H1 (cell line): ENCODE measurements at regions not wholly inside any gene's neighbourhood (a gene's known extent, or its start where the extent isn't known, plus 50 kb on each side); places are given as distances from the start of the nearest gene placed in this dataset.

Experiments used
- CTCF ChIA-PET: fragments of 300-600 bp; sonication (Branson Sonifier 250); formaldehyde crosslinking; loops from one replicate; lab custom pipeline; 2021; ENCODE audit not compliant: partially characterized antibody; lab: Charles Lee
- POLR2A ChIA-PET: fragments of 300-600 bp; sonication (Branson Sonifier 250); formaldehyde crosslinking; loops from one replicate; lab custom pipeline; 2021; ENCODE audit warnings: inconsistent platforms; ENCODE audit not compliant: partially characterized antibody; lab: Charles Lee
- DNase-seq, 2 experiments: peaks; one replicate each; pipeline versions ENCODE4 v3.0.0 to v3.0.0-alpha.2; 2010 to 2022; ENCODE audit warnings: low spot score in 2 of 2, low read depth in 1 of 2, mixed read lengths in 1 of 2
- FAIRE-seq: peaks from 2 replicates; lab custom pipeline; 2011; peaks lifted over from hg19 to GRCh38; lab: Jason Lieb, UNC
- H2AFZ ChIP-seq: 2 replicates; pipeline ENCODE4 v1.8.1; 2012; ENCODE audit warnings: low read length, inconsistent platforms
- H2AK5ac ChIP-seq: 2 replicates; pipeline ENCODE4 v1.6.1; 2013; ENCODE audit warnings: low read depth, low read length
- H2BK120ac ChIP-seq: replicated peaks from 2 replicates; pipeline ENCODE3; 2013; ENCODE audit warnings: low read depth, low read length, inconsistent platforms
- H2BK12ac ChIP-seq: 2 replicates; pipeline ENCODE4 v1.6.1; 2013; ENCODE audit warnings: low read depth, low read length
- H2BK15ac ChIP-seq: 2 replicates; pipeline ENCODE4 v1.6.1; 2013; ENCODE audit warnings: low read length
- H2BK20ac ChIP-seq: 2 replicates; pipeline ENCODE4 v1.6.1; 2013; ENCODE audit warnings: low read length
- H2BK5ac ChIP-seq: 2 replicates; pipeline ENCODE4 v1.6.1; 2013; ENCODE audit warnings: low read depth, low read length
- H3K14ac ChIP-seq: 2 replicates; pipeline ENCODE4 v1.6.1; 2013; ENCODE audit warnings: inconsistent platforms; ENCODE audit not compliant: insufficient read length
- H3K18ac ChIP-seq: 2 replicates; pipeline ENCODE4 v1.6.1; 2013; ENCODE audit warnings: low read length; ENCODE audit errors: extremely low read depth
- H3K23ac ChIP-seq: 2 replicates; pipeline ENCODE4 v1.6.1; 2013; ENCODE audit warnings: inconsistent platforms; ENCODE audit not compliant: insufficient read length
- H3K23me2 ChIP-seq: 2 replicates; pipeline ENCODE4 v1.6.1; 2013; ENCODE audit warnings: low read depth, low read length
- H3K27ac ChIP-seq: 2 replicates; pipeline ENCODE4 v1.6.1; 2011; ENCODE audit warnings: low read depth, low read length, inconsistent platforms
- H3K27me3 ChIP-seq, 4 experiments: replicated peaks in 1 of 4; 1 replicate in 1 of 4; 2 replicates in 3 of 4; pipeline versions ENCODE4 v1.6.1 to v1.8.1; 2011 to 2013; ENCODE audit warnings: low read length in 3 of 4, mild to moderate bottlenecking in 3 of 4, inconsistent platforms in 2 of 4, mixed read lengths in 2 of 4, moderate library complexity in 1 of 4; ENCODE audit not compliant: control insufficient read depth in 3 of 4, insufficient read depth in 3 of 4; ENCODE audit errors: extremely low read depth in 1 of 4
- H3K36me3 ChIP-seq, 4 experiments: 2 replicates each; pipeline versions ENCODE4 v1.6.1 to v1.8.1; 2011 to 2013; ENCODE audit warnings: mild to moderate bottlenecking in 4 of 4, low read length in 3 of 4, moderate library complexity in 2 of 4, control low read depth in 1 of 4, inconsistent platforms in 1 of 4; ENCODE audit not compliant: insufficient read depth in 4 of 4, control insufficient read depth in 2 of 4
- H3K4ac ChIP-seq: replicated peaks from 2 replicates; pipeline ENCODE3; 2013; ENCODE audit warnings: low read length, low read depth, mixed read lengths, inconsistent platforms; ENCODE audit not compliant: insufficient read length
- H3K4me1 ChIP-seq, 4 experiments: replicated peaks in 1 of 4; 1 replicate in 1 of 4; 2 replicates in 3 of 4; pipeline versions ENCODE4 v1.6.1 to v1.8.1; 2011 to 2013; ENCODE audit warnings: low read length in 3 of 4, inconsistent platforms in 2 of 4, mixed read lengths in 1 of 4; ENCODE audit not compliant: insufficient read depth in 4 of 4, control insufficient read depth in 3 of 4
- H3K4me2 ChIP-seq, 2 experiments: 2 replicates each; pipeline versions ENCODE4 v1.6.1 to v1.8.1; 2011 to 2013; ENCODE audit warnings: low read depth in 2 of 2, low read length in 2 of 2, control low read depth in 1 of 2, inconsistent platforms in 1 of 2, mild to moderate bottlenecking in 1 of 2; ENCODE audit not compliant: insufficient read depth in 1 of 2
- H3K4me3 ChIP-seq, 4 experiments: fragments of 200-600, 300-600 bp in 1 of 4; sonication (generic), shearing (Covaris generic), sonication (Bioruptor Twin) in 1 of 4; 2 replicates each; pipeline versions ENCODE4 v1.5.1 to v1.8.1; 2011 to 2016; ENCODE audit warnings: low read length in 4 of 4, low read depth in 3 of 4, control low read depth in 2 of 4, inconsistent platforms in 2 of 4, mild to moderate bottlenecking in 2 of 4, mixed read lengths in 1 of 4, moderate library complexity in 1 of 4; ENCODE audit not compliant: insufficient read depth in 2 of 4; ENCODE audit errors: extremely low read depth in 1 of 4
- H3K56ac ChIP-seq: replicated peaks from 2 replicates; pipeline ENCODE3; 2013; ENCODE audit warnings: low read depth, mild to moderate bottlenecking, mixed read lengths, low read length, inconsistent platforms; ENCODE audit not compliant: insufficient read length
- H3K79me1 ChIP-seq: 2 replicates; pipeline ENCODE4 v1.6.1; 2013; ENCODE audit warnings: low read depth, low read length, control low read depth
- H3K79me2 ChIP-seq, 2 experiments: 2 replicates each; pipeline versions ENCODE4 v1.6.1 to v1.8.1; 2012 to 2013; ENCODE audit warnings: low read length in 2 of 2, mild to moderate bottlenecking in 2 of 2, inconsistent platforms in 1 of 2; ENCODE audit not compliant: insufficient read depth in 2 of 2, control insufficient read depth in 1 of 2
- H3K9ac ChIP-seq, 4 experiments: replicated peaks in 1 of 4; 1 replicate in 1 of 4; 2 replicates in 3 of 4; pipeline versions ENCODE4 v1.6.1 to v1.8.1; 2011 to 2013; ENCODE audit warnings: low read depth in 3 of 4, low read length in 3 of 4, control low read depth in 2 of 4, mild to moderate bottlenecking in 2 of 4, moderate library complexity in 2 of 4, inconsistent platforms in 1 of 4; ENCODE audit errors: extremely low read depth in 1 of 4
- H3K9me3 ChIP-seq, 2 experiments: 2 replicates each; pipeline versions ENCODE4 v1.6.1 to v1.8.1; 2012 to 2013; ENCODE audit warnings: mild to moderate bottlenecking in 2 of 2, moderate library complexity in 2 of 2, control low read depth in 1 of 2, inconsistent platforms in 1 of 2, low read depth in 1 of 2, low read length in 1 of 2, mixed read lengths in 1 of 2; ENCODE audit not compliant: insufficient read depth in 2 of 2
- H4K20me1 ChIP-seq, 2 experiments: replicated peaks in 1 of 2; 2 replicates each; pipeline versions ENCODE3 to v1.8.1; 2011 to 2013; ENCODE audit warnings: inconsistent platforms in 2 of 2, low read length in 2 of 2, mild to moderate bottlenecking in 1 of 2; ENCODE audit not compliant: insufficient read depth in 2 of 2, control insufficient read depth in 1 of 2
- H4K5ac ChIP-seq: 2 replicates; pipeline ENCODE4 v1.6.1; 2013; ENCODE audit warnings: low read length, low read depth, mixed read lengths, inconsistent platforms; ENCODE audit not compliant: insufficient read length
- H4K8ac ChIP-seq: 2 replicates; pipeline ENCODE4 v1.8.0; 2013; ENCODE audit warnings: mild to moderate bottlenecking, moderate library complexity, low read length, inconsistent platforms; ENCODE audit not compliant: insufficient read depth; ENCODE audit errors: extremely low read depth
- H4K91ac ChIP-seq: replicated peaks from 2 replicates; pipeline ENCODE3; 2013; ENCODE audit warnings: low read length, mixed read lengths, inconsistent platforms; ENCODE audit not compliant: insufficient read length
- JUN ChIP-seq: IDR thresholded peaks from 2 replicates; pipeline ENCODE4 v1.6.1; 2011; ENCODE audit warnings: low read depth, mild to moderate bottlenecking, improper control_type of control experiment, low read length
- JUND ChIP-seq: IDR thresholded peaks from 2 replicates; pipeline ENCODE4 v1.6.1; 2011; ENCODE audit warnings: mild to moderate bottlenecking, improper control_type of control experiment, low read length
- SRF ChIP-seq: IDR thresholded peaks from 2 replicates; pipeline ENCODE4 v1.6.1; 2011; ENCODE audit warnings: mild to moderate bottlenecking, low read depth, low read length, moderate library complexity
- WGBS, 2 experiments: shearing (Covaris generic) in 1 of 2; methylation state at CpG; one replicate each; pipeline versions ENCODE4 v1.1.6 to v1.1.7; 2013 to 2015; ENCODE audit warnings: low lambda C conversion rate in 2 of 2, mixed read lengths in 2 of 2, inconsistent platforms in 1 of 2, low coverage in 1 of 2, missing lambda C conversion rate in 1 of 2; ENCODE audit not compliant: insufficient replicate concordance in 2 of 2, insufficient coverage in 1 of 2, insufficient read length in 1 of 2; ENCODE audit errors: extremely low coverage in 1 of 2, missing lambda C conversion rate in 1 of 2; 5-methylcytosine and 5-hydroxymethylcytosine counted together

- Histone ChIP-seq H3K14ac (no peak overlapping the region), H4K91ac (no peak overlapping the region), H3K18ac (no peak overlapping the region), H3K79me1 (no peaks in the 10 kb centered on the region), H3K4me2 (peak overlapping the region; percentile 39 to 46), H3K27me3 (no peaks in the 10 kb centered on the region; a peak in 1 of 7 replicates), H2BK5ac (no peak overlapping the region; the same call in 1 of the 2 replicates), H3K9ac (no peak overlapping the region), H3K56ac (no peak overlapping the region), H3K23me2 (no peaks in the 10 kb centered on the region), H4K20me1 (no peaks in the 10 kb centered on the region), H3K36me3 (no peaks in the 10 kb centered on the region), H2AFZ (no peak overlapping the region), H3K79me2 (no peaks in the 10 kb centered on the region), H4K8ac (no peak overlapping the region), H3K4ac (no peak overlapping the region), H2BK20ac (no peak overlapping the region), H3K27ac (no peak overlapping the region), H3K23ac (no peak overlapping the region), H2BK15ac (0 out of 2 replicates have a peak overlapping the region, but pooled peaks have one; percentile 33), H3K4me1 (peaks cover 0 to 10% (median 7%) of the 10 kb centered on the region in 4 experiments; a peak in 4 of 7 replicates), H4K5ac (no peak overlapping the region), H2BK120ac (no peak overlapping the region), H2BK12ac (no peak overlapping the region), H3K9me3 (peaks cover 3 to 8% of the 10 kb centered on the region in 2 experiments; a peak in 2 of 4 replicates), H3K4me3 (0 out of 8 replicates have a peak overlapping the region, but pooled peaks of 1 of the 4 experiments have one; percentile 2), H2AK5ac (no peak overlapping the region)
- FAIRE-seq (no peak), DNase-seq (peak in 1 of 2 experiments; percentile 19)
- no peak for TF ChIP-seq SRF
- peak; percentile 85 for TF ChIP-seq JUND
- TF ChIP-seq JUN: 0 out of 2 replicates have a peak, but pooled peaks have one; percentile 62
- POLR2A ChIA-PET: no interaction called here
- CTCF ChIA-PET: interaction anchor here (1.1 to 1.6 kb wide), 3 partner anchors 11 to 23 kb away, joined by 3 to 5 read pairs (median 4); no protein-coding TSS in a partner anchor
- WGBS, 2 experiments: 57% methylated on average over 8 of the region's 8 CpGs; no CpG with 5 or more reads in 1 of the 2 experiments
These were observed 382.7 kb upstream of the SALL3 start for GRCh38 chr18:78596794-78597345.
